Smooth muscle cell (in vitro differentiated cells): ENCODE measurements at regions not wholly inside any gene's neighbourhood (a gene's known extent, or its start where the extent isn't known, plus 50 kb on each side); places are given as distances from the start of the nearest gene placed in this dataset.

ENCODE experiments used
- DNase-seq: peaks from one replicate; lab custom pipeline; 2025; ENCODE audit not compliant: unreplicated experiment; lab: John Stamatoyannopoulos, UW
- H2AFZ ChIP-seq: fragments of 200-600 bp; sonication (generic); 2 replicates; pipeline ENCODE4 v1.6.0; 2016; ENCODE audit warnings: antibody characterized with exemption, low read depth, mild to moderate bottlenecking
- H3F3A ChIP-seq: fragments of 200-600 bp; sonication (generic); 2 replicates; pipeline ENCODE4 v1.6.0; 2017; ENCODE audit warnings: antibody characterized with exemption, low read depth
- H3K27ac ChIP-seq: fragments of 200-600 bp; sonication (generic); 2 replicates; pipeline ENCODE4 v1.5.1; 2016; ENCODE audit warnings: low read depth, mild to moderate bottlenecking
- H3K27me3 ChIP-seq: fragments of 200-600 bp; sonication (generic); 2 replicates; pipeline ENCODE4 v1.6.1; 2016; ENCODE audit warnings: low read depth, mild to moderate bottlenecking
- H3K36me3 ChIP-seq: fragments of 200-600 bp; sonication (generic); 2 replicates; pipeline ENCODE4 v1.5.1; 2016; ENCODE audit warnings: low read depth
- H3K4me1 ChIP-seq: fragments of 200-600 bp; sonication (generic); 2 replicates; pipeline ENCODE4 v1.5.1; 2016; ENCODE audit warnings: low read depth
- H3K4me2 ChIP-seq: fragments of 200-600 bp; sonication (generic); 2 replicates; pipeline ENCODE4 v1.6.0; 2016; ENCODE audit warnings: mild to moderate bottlenecking
- H3K4me3 ChIP-seq: fragments of 200-600 bp; sonication (generic); 2 replicates; pipeline ENCODE4 v1.5.1; 2016; ENCODE audit warnings: mild to moderate bottlenecking
- H3K79me2 ChIP-seq: fragments of 200-600 bp; sonication (generic); 2 replicates; pipeline ENCODE4 v1.6.0; 2016; ENCODE audit warnings: low read depth, mild to moderate bottlenecking
- H3K9ac ChIP-seq: fragments of 200-600 bp; sonication (generic); 2 replicates; pipeline ENCODE4 v1.6.0; 2016; ENCODE audit warnings: low read depth
- H3K9me3 ChIP-seq: fragments of 200-600 bp; sonication (generic); replicated peaks from 2 replicates; pipeline ENCODE4 v1.5.1; 2016; ENCODE audit warnings: low read depth
- H4K20me1 ChIP-seq: fragments of 200-600 bp; sonication (generic); 2 replicates; pipeline ENCODE4 v1.6.0; 2016; ENCODE audit warnings: low read depth
- CTCF ChIP-seq: fragments of 200-600 bp; sonication (generic); IDR thresholded peaks from 2 replicates; pipeline ENCODE4 v1.5.1; 2017; ENCODE audit warnings: borderline replicate concordance, mild to moderate bottlenecking, antibody characterized with exemption; ENCODE audit not compliant: insufficient read depth, poor library complexity, severe bottlenecking
- WGBS: methylation state at CpG from one replicate; pipeline ENCODE4 v1.1.7; 2016; ENCODE audit warnings: low lambda C conversion rate; 5-methylcytosine and 5-hydroxymethylcytosine counted together

- H3K9ac ChIP-seq = no peak overlapping the region
- no peaks in the 10 kb centered on the region for H4K20me1 ChIP-seq
- no peaks in the 10 kb centered on the region for H3K79me2 ChIP-seq
- peak overlapping the region; percentile 3 for H3K4me2 ChIP-seq
- DNase-seq = no peak
- H3F3A ChIP-seq = no peaks in the 10 kb centered on the region
- H3K27ac ChIP-seq = no peak overlapping the region
- WGBS = 36% methylated on average over 2 of the region's 2 CpGs
- TF ChIP-seq CTCF = no peak
- no peak overlapping the region for H3K4me3 ChIP-seq
- no peak overlapping the region for H2AFZ ChIP-seq
- H3K36me3 ChIP-seq = no peaks in the 10 kb centered on the region
- H3K4me1 ChIP-seq = no peaks in the 10 kb centered on the region
- no peaks in the 10 kb centered on the region for H3K27me3 ChIP-seq
- H3K9me3 ChIP-seq = no peaks in the 10 kb centered on the region
Measured at GRCh38 chr2:107013884-107014283, 127.9 kb upstream of the ST6GAL2 start.

- H3K4me1 ChIP-seq = no peaks in the 10 kb centered on the region
- H3K4me3 ChIP-seq = no peak overlapping the region
- H2AFZ ChIP-seq = no peak overlapping the region
- no peak overlapping the region for H3K9ac ChIP-seq
- TF ChIP-seq CTCF = no peak
- H3F3A ChIP-seq = no peaks in the 10 kb centered on the region
- no peak overlapping the region for H3K27ac ChIP-seq
- H3K79me2 ChIP-seq = no peaks in the 10 kb centered on the region
- no peaks in the 10 kb centered on the region for H4K20me1 ChIP-seq
- DNase-seq = no peak
- H3K27me3 ChIP-seq = no peaks in the 10 kb centered on the region
- no peaks in the 10 kb centered on the region for H3K9me3 ChIP-seq
- H3K4me2 ChIP-seq = no peak overlapping the region
- 94% methylated on average over 4 of the region's 4 CpGs for WGBS
- H3K36me3 ChIP-seq = no peaks in the 10 kb centered on the region
Measured at GRCh38 chr2:107018366-107018765, 132.4 kb upstream of the ST6GAL2 start.

GRCh38 chr2:107020392-107020791 is 134.4 kb upstream of the ST6GAL2 start:
- no peaks in the 10 kb centered on the region for H3K4me1 ChIP-seq
- H2AFZ ChIP-seq = no peak overlapping the region
- H3K36me3 ChIP-seq = no peaks in the 10 kb centered on the region
- no peak overlapping the region for H3K4me3 ChIP-seq
- H4K20me1 ChIP-seq = no peaks in the 10 kb centered on the region
- no peaks in the 10 kb centered on the region for H3K9me3 ChIP-seq
- H3K27me3 ChIP-seq = no peaks in the 10 kb centered on the region
- 85% methylated on average over 6 of the region's 6 CpGs for WGBS
- no peak overlapping the region for H3K9ac ChIP-seq
- no peak for DNase-seq
- H3K4me2 ChIP-seq = no peak overlapping the region
- H3K27ac ChIP-seq = no peak overlapping the region
- H3F3A ChIP-seq = no peaks in the 10 kb centered on the region
- H3K79me2 ChIP-seq = no peaks in the 10 kb centered on the region
- no peak for TF ChIP-seq CTCF

- DNase-seq = no peak
- no peak overlapping the region for H3K4me3 ChIP-seq
- H3K36me3 ChIP-seq = no peaks in the 10 kb centered on the region
- TF ChIP-seq CTCF = no peak
- H4K20me1 ChIP-seq = no peaks in the 10 kb centered on the region
- peaks cover 13% of the 10 kb centered on the region for H3F3A ChIP-seq
- H3K9me3 ChIP-seq = no peaks in the 10 kb centered on the region
- no peak overlapping the region for H3K27ac ChIP-seq
- H2AFZ ChIP-seq = peak overlapping the region; percentile 51
- no peaks in the 10 kb centered on the region for H3K4me1 ChIP-seq
- H3K27me3 ChIP-seq = no peaks in the 10 kb centered on the region
- H3K79me2 ChIP-seq = no peaks in the 10 kb centered on the region
- 98% methylated on average over 2 of the region's 2 CpGs for whole genome bisulfite sequencing
- no peak overlapping the region for H3K4me2 ChIP-seq
- H3K9ac ChIP-seq = no peak overlapping the region
Measured at GRCh38 chr2:107024269-107024668, 138.3 kb upstream of the ST6GAL2 start.
